ENCODE measurements at regions not wholly inside any gene's neighbourhood (a gene's known extent, or its start where the extent isn't known, plus 50 kb on each side); places are given as distances from the start of the nearest gene placed in this dataset.

DNA sequence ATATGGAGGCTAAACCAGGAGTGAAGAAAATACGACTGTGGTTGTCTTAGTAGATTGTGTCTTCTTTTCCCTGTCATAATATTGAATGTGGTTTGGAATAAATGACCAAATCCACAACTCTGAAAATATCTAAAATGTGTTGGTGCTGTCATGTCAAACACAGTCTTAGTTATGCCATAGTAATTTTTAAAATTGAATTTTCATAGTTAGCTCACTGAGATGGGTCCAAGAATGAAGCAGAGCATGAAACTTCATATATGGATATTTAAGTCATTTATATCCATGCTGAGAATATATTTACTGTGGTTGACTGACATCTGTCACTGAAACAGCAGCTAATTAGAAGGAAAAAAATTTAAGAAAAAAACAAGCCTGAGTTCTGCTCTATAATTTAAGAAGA is 260.4 kb upstream of the ATP10B start:
- H3K4me3 ChIP-seq (ENCODE audit: low read length) = no peak overlapping the region
- no peaks in the 10 kb centered on the region for H3K36me3 Mint-ChIP-seq (ENCODE audit: low read depth)
- no peaks in the 10 kb centered on the region for H3K4me1 ChIP-seq (ENCODE audit: control insufficient read depth, insufficient read depth, low read length)
- H3K27ac ChIP-seq (ENCODE audit: low read depth, low read length) = no peak overlapping the region
- H3K9me3 ChIP-seq (ENCODE audit: control insufficient read depth, low read length) = no peaks in the 10 kb centered on the region
- H3K27me3 ChIP-seq (ENCODE audit: control insufficient read depth, insufficient read depth, low read length, poor library complexity, severe bottlenecking) = peaks cover 9% of the 10 kb centered on the region
- no peaks in the 10 kb centered on the region for H3K36me3 ChIP-seq (ENCODE audit: control insufficient read depth, insufficient read depth, low read length)
- H3K9me3 Mint-ChIP-seq = no peaks in the 10 kb centered on the region
- WGBS, 2 experiments (ENCODE audit: insufficient coverage in 1 of 2, insufficient read length in 1 of 2) = 100% methylated on average over 1 of the region's 1 CpG
- TF ChIP-seq, protein P1, sequence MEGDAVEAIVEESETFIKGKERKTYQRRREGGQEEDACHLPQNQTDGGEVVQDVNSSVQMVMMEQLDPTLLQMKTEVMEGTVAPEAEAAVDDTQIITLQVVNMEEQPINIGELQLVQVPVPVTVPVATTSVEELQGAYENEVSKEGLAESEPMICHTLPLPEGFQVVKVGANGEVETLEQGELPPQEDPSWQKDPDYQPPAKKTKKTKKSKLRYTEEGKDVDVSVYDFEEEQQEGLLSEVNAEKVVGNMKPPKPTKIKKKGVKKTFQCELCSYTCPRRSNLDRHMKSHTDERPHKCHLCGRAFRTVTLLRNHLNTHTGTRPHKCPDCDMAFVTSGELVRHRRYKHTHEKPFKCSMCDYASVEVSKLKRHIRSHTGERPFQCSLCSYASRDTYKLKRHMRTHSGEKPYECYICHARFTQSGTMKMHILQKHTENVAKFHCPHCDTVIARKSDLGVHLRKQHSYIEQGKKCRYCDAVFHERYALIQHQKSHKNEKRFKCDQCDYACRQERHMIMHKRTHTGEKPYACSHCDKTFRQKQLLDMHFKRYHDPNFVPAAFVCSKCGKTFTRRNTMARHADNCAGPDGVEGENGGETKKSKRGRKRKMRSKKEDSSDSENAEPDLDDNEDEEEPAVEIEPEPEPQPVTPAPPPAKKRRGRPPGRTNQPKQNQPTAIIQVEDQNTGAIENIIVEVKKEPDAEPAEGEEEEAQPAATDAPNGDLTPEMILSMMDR (conservative IDR thresholded peaks at IDR 0.05) = no peak
- H3K4me3 Mint-ChIP-seq = no peak overlapping the region
- H3K9ac ChIP-seq (ENCODE audit: extremely low read depth, low read length, poor library complexity, severe bottlenecking) = no peak overlapping the region
- no peak overlapping the region for H3K27ac Mint-ChIP-seq
- no peak for DNase-seq
- peaks cover 5% of the 10 kb centered on the region for H3K4me1 Mint-ChIP-seq
- H3K27me3 Mint-ChIP-seq (ENCODE audit: insufficient read depth) = no peaks in the 10 kb centered on the region

DNA sequence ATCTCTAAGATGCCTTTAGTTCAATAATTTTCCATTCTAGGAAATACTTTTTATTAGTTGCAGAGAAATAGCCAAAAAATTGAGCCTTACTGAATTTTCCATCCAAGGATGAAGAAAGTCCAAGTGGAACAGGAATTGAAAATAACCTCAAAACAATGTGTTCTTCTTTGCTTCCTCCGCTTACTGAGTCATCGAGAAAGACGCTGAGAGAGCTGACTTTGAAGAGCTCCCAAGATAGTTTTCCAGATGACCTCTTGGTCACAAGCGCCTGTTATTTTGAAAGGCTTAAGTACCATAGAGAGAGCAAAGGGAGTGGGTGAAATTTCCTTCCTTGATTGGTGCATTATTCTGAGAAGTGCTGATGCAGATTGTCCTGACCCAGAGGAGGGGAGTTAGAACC is 253.5 kb upstream of the ATP10B start:
- Histone ChIP-seq H3K9ac (ENCODE audit: extremely low read depth, low read length, poor library complexity, severe bottlenecking) (no peak overlapping the region), H3K4me3 (ENCODE audit: low read length) (no peak overlapping the region), H3K9me3 (ENCODE audit: control insufficient read depth, low read length) (no peaks in the 10 kb centered on the region), H3K36me3 (ENCODE audit: control insufficient read depth, insufficient read depth, low read length) (no peaks in the 10 kb centered on the region), H3K27ac (ENCODE audit: low read depth, low read length) (peak overlapping the region; percentile 4), H3K27me3 (ENCODE audit: control insufficient read depth, insufficient read depth, low read length, poor library complexity, severe bottlenecking) (no peaks in the 10 kb centered on the region), H3K4me1 (ENCODE audit: control insufficient read depth, insufficient read depth, low read length) (no peaks in the 10 kb centered on the region)
- Mint-ChIP-seq H3K27ac (no peak overlapping the region), H3K27me3 (ENCODE audit: insufficient read depth) (no peaks in the 10 kb centered on the region), H3K4me1 (no peaks in the 10 kb centered on the region), H3K36me3 (ENCODE audit: low read depth) (no peaks in the 10 kb centered on the region), H3K9me3 (no peaks in the 10 kb centered on the region), H3K4me3 (no peak overlapping the region)
- DNase-seq = no peak
- TF ChIP-seq, protein P1 (conservative IDR thresholded peaks at IDR 0.05) = no peak
- 61 to 89% methylated on average over 4 of the region's 4 CpGs for WGBS, 2 experiments (ENCODE audit: insufficient coverage in 1 of 2, insufficient read length in 1 of 2)

DNA sequence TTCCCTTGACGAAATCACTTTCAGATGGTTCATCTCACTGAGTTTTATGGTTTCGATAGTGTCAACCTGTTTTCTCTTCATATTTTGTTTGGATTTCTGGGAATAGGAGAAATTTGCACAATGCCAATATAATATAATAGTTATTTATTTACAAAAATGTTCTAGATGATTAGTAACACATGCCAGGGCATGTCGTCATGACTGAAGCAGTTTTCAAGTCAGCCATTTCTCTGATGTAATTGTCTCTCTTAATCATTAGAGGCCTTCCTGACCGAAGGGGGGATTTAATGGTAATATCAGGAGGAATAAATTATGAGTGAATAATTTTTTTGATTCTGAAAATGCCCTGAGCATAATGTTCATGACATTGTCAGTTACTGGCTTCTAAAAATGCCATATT is 246.5 kb upstream of the ATP10B start:
- no peak overlapping the region for H3K9ac ChIP-seq (ENCODE audit: extremely low read depth, low read length, poor library complexity, severe bottlenecking)
- TF ChIP-seq, protein P1 (conservative IDR thresholded peaks at IDR 0.05) = no peak
- no peak for DNase-seq
- no peaks in the 10 kb centered on the region for H3K36me3 ChIP-seq (ENCODE audit: control insufficient read depth, insufficient read depth, low read length)
- H3K4me1 ChIP-seq (ENCODE audit: control insufficient read depth, insufficient read depth, low read length) = no peaks in the 10 kb centered on the region
- H3K9me3 Mint-ChIP-seq = no peaks in the 10 kb centered on the region
- no peak overlapping the region for H3K27ac Mint-ChIP-seq
- H3K4me3 Mint-ChIP-seq = no peak overlapping the region
- no peaks in the 10 kb centered on the region for H3K36me3 Mint-ChIP-seq (ENCODE audit: low read depth)
- 93 to 100% methylated on average over 3 to 4 of the region's 4 CpGs for WGBS, 2 experiments (ENCODE audit: insufficient coverage in 1 of 2, insufficient read length in 1 of 2)
- no peaks in the 10 kb centered on the region for H3K27me3 ChIP-seq (ENCODE audit: control insufficient read depth, insufficient read depth, low read length, poor library complexity, severe bottlenecking)
- no peak overlapping the region for H3K27ac ChIP-seq (ENCODE audit: low read depth, low read length)
- H3K27me3 Mint-ChIP-seq (ENCODE audit: insufficient read depth) = no peaks in the 10 kb centered on the region
- no peaks in the 10 kb centered on the region for H3K4me1 Mint-ChIP-seq
- H3K4me3 ChIP-seq (ENCODE audit: low read length) = no peak overlapping the region
- H3K9me3 ChIP-seq (ENCODE audit: control insufficient read depth, low read length) = no peaks in the 10 kb centered on the region

Measured in endodermal cell (in vitro differentiated cells).